B cell (primary cell): ENCODE measurements at regions not wholly inside any gene's neighbourhood (a gene's known extent, or its start where the extent isn't known, plus 50 kb on each side); places are given as distances from the start of the nearest gene placed in this dataset. TPM values are rescaled to one million over a fixed set of nuclear protein-coding genes. Genes with fewer than 3 reads are reported as not detected.

ENCODE experiments used
- ATAC-seq: fragments of 200-7000 bp; cut with Tn5 transposase; one replicate; pipeline ENCODE4 v1.10.0; 2021; ENCODE audit warnings: low read depth, mild to moderate bottlenecking, moderate number of reproducible peaks, moderate library complexity
- CTCF ChIA-PET: fragments of 350-600 bp; sonication (Branson Sonifier 250); formaldehyde crosslinking; loops from one replicate; lab custom pipeline; 2021; ENCODE audit warnings: antibody characterized with exemption, inconsistent platforms; lab: Charles Lee
- POLR2A ChIA-PET: fragments of 350-600 bp; sonication (Branson Sonifier 250); formaldehyde crosslinking; loops from one replicate; lab custom pipeline; 2021; ENCODE audit warnings: antibody characterized with exemption; lab: Charles Lee
- DNase-seq: peaks from one replicate; pipeline ENCODE4 v3.0.0; 2013
- H2AFZ ChIP-seq: 2 replicates; pipeline ENCODE4 v1.6.1; 2012; ENCODE audit warnings: mild to moderate bottlenecking, low read depth, low read length; ENCODE audit not compliant: insufficient read depth, poor library complexity, severe bottlenecking
- H3K27ac ChIP-seq, 2 donors: 1 replicate in 1 of 2; 2 replicates in 1 of 2; pipeline ENCODE4 v1.5.1; 2012 to 2013; ENCODE audit warnings: low read length in 2 of 2, mild to moderate bottlenecking in 2 of 2, moderate library complexity in 1 of 2
- H3K27me3 ChIP-seq, 4 experiments: fragments of 200-600 bp in 1 of 4; sonication (generic) in 1 of 4; replicated peaks in 1 of 4; 1 replicate in 2 of 4; 2 replicates in 2 of 4; pipeline versions ENCODE4 v1.6.1 to v1.7.0; 2013 to 2016; ENCODE audit warnings: low read length in 3 of 4, mild to moderate bottlenecking in 2 of 4, mixed read lengths in 1 of 4, moderate library complexity in 1 of 4; ENCODE audit not compliant: insufficient read depth in 4 of 4, control insufficient read depth in 3 of 4; ENCODE audit errors: control extremely low read depth in 1 of 4
- H3K36me3 ChIP-seq, 2 experiments: replicated peaks in 1 of 2; 1 replicate in 1 of 2; 2 replicates in 1 of 2; pipeline versions ENCODE4 v1.6.1 to v1.7.1; 2013; ENCODE audit warnings: low read length in 1 of 2; ENCODE audit not compliant: insufficient read depth in 2 of 2, control insufficient read depth in 1 of 2; ENCODE audit errors: control extremely low read depth in 1 of 2, extremely low read depth in 1 of 2
- H3K4me1 ChIP-seq, 2 donors: fragments of 200-600 bp in 1 of 2; sonication (generic) in 1 of 2; 1 replicate in 1 of 2; 2 replicates in 1 of 2; pipeline versions ENCODE4 v1.5.1 to v1.6.1; 2013 to 2017; ENCODE audit warnings: low read length in 2 of 2; ENCODE audit not compliant: control insufficient read depth in 2 of 2, insufficient read depth in 2 of 2
- H3K4me2 ChIP-seq: replicated peaks from 2 replicates; pipeline ENCODE3; 2012; ENCODE audit warnings: mild to moderate bottlenecking, low read depth, low read length; ENCODE audit not compliant: poor library complexity, severe bottlenecking
- H3K4me3 ChIP-seq, 5 experiments: fragments of 200-600 bp in 1 of 5; sonication (generic) in 1 of 5; 1 replicate in 3 of 5; 2 replicates in 2 of 5; pipeline versions ENCODE4 v1.5.1 to v1.7.0; 2011 to 2016; ENCODE audit warnings: low read length in 4 of 5, mild to moderate bottlenecking in 4 of 5, low read depth in 2 of 5, control low read depth in 1 of 5, moderate library complexity in 1 of 5; ENCODE audit not compliant: insufficient read depth in 1 of 5; ENCODE audit errors: control extremely low read depth in 1 of 5, extremely low read depth in 1 of 5
- H3K79me2 ChIP-seq: fragments of 200-600 bp; sonication (generic); one replicate; pipeline ENCODE4 v1.6.0; 2016; ENCODE audit warnings: low read length; ENCODE audit not compliant: control insufficient read depth, insufficient read depth
- H3K9ac ChIP-seq: fragments of 200-600 bp; sonication (generic); 2 replicates; pipeline ENCODE4 v1.6.1; 2017; ENCODE audit warnings: mild to moderate bottlenecking, low read length, moderate library complexity
- H3K9me3 ChIP-seq, 3 donors: one replicate each; pipeline versions ENCODE4 v1.6.1 to v1.7.1; 2013; ENCODE audit warnings: low read length in 2 of 3; ENCODE audit not compliant: control insufficient read depth in 2 of 3, insufficient read depth in 1 of 3; ENCODE audit errors: control extremely low read depth in 1 of 3
- H4K20me1 ChIP-seq: 2 replicates; pipeline ENCODE4 v1.6.0; 2012; ENCODE audit warnings: mild to moderate bottlenecking, low read length; ENCODE audit not compliant: insufficient read depth, control insufficient read depth, poor library complexity, severe bottlenecking
- H3K27ac Mint-ChIP-seq: one replicate; pipeline ENCODE4 v1.8.0; 2021; ENCODE audit warnings: mixed read lengths
- H3K27me3 Mint-ChIP-seq: one replicate; pipeline ENCODE4 v1.8.0; 2021; ENCODE audit warnings: mixed read lengths
- H3K4me1 Mint-ChIP-seq: one replicate; pipeline ENCODE4 v1.8.0; 2021; ENCODE audit warnings: mixed read lengths
- H3K4me3 Mint-ChIP-seq: one replicate; pipeline ENCODE4 v1.8.0; 2021; ENCODE audit warnings: mixed read lengths
- H3K9me3 Mint-ChIP-seq: one replicate; pipeline ENCODE4 v1.8.0; 2022; ENCODE audit warnings: mixed read lengths; ENCODE audit not compliant: insufficient read depth
- CTCF ChIP-seq: fragments of 200-600 bp; IDR thresholded peaks from one replicate; pipeline ENCODE4 v1.8.0; 2022; ENCODE audit warnings: antibody characterized with exemption, mild to moderate bottlenecking
- EZH2 ChIP-seq: IDR thresholded peaks from 2 replicates; pipeline ENCODE4 v1.6.1; 2012; ENCODE audit warnings: borderline replicate concordance, low read depth, mild to moderate bottlenecking, moderate library complexity, low read length; ENCODE audit not compliant: insufficient read depth, poor library complexity, severe bottlenecking
- WGBS: methylation state at CpG from one replicate; pipeline ENCODE4 v1.1.5; 2013; ENCODE audit warnings: missing lambda C conversion rate; ENCODE audit not compliant: insufficient coverage; 5-methylcytosine and 5-hydroxymethylcytosine counted together
- intact Hi-C: fragments of 100-400 bp; cut with micrococcal nuclease; formaldehyde crosslinking; loops from one replicate; pipeline ENCODE4 v1.10.0; 2022
- small RNA-seq: library from RNA; depleted of rRNA; stranded (forward); fragments of <200 nt; gene quantifications from one replicate; pipeline ENCODE3, GENCODE V24; 2012; ENCODE audit warnings: low replicate concordance, low read depth; ENCODE audit not compliant: insufficient read length

- Histone ChIP-seq H2AFZ (no peak overlapping the region), H3K27me3 (no peaks in the 10 kb centered on the region), H3K9ac (no peak overlapping the region), H3K79me2 (no peaks in the 10 kb centered on the region), H3K4me1 (no peaks in the 10 kb centered on the region), H3K36me3 (no peaks in the 10 kb centered on the region), H3K27ac (no peak overlapping the region), H3K9me3 (no peaks in the 10 kb centered on the region), H3K4me3 (no peak overlapping the region), H4K20me1 (no peaks in the 10 kb centered on the region), H3K4me2 (no peak overlapping the region)
- H3K27me3 Mint-ChIP-seq = peaks cover 9% of the 10 kb centered on the region
- intact Hi-C loops = no loop called here
- no peaks in the 10 kb centered on the region for H3K4me1 Mint-ChIP-seq
- TF ChIP-seq EZH2 = no peak
- no peak for TF ChIP-seq CTCF
- no peak overlapping the region for H3K27ac Mint-ChIP-seq
- ATAC-seq = no peak
- 100% methylated on average over 1 of the region's 3 CpGs for WGBS
- DNase-seq = no peak
- H3K4me3 Mint-ChIP-seq = no peak overlapping the region
- POLR2A ChIA-PET = no interaction called here
- CTCF ChIA-PET = no interaction called here
- no peaks in the 10 kb centered on the region for H3K9me3 Mint-ChIP-seq
Measured at GRCh38 chr5:39475159-39475571, 50.4 kb upstream of the DAB2 start.

Small RNA genes in the stretch of these regions (small RNA-seq; reads per million reads assigned to genes)
- not detected for gene RNU1-150P
